K562 (cell line): ENCODE measurements at regions not wholly inside any gene's neighbourhood (a gene's known extent, or its start where the extent isn't known, plus 50 kb on each side); places are given as distances from the start of the nearest gene placed in this dataset.
A peak's percentile ranks its signal among the peaks of the same experiment; 100 is the strongest.

ENCODE experiments used
- BRF1 ChIP-seq: IDR thresholded peaks from 3 replicates; pipeline ENCODE4 v1.6.1; 2011; ENCODE audit warnings: borderline replicate concordance, mild to moderate bottlenecking; ENCODE audit not compliant: insufficient read length; ENCODE audit errors: extremely low read depth
- CAMTA2 ChIP-seq: fragments of 250-450 bp; sonication (Bioruptor Pico); conservative IDR thresholded peaks from 2 replicates; pipeline ENCODE4 v1.5.1; 2022
- ETV1 ChIP-seq: fragments of 450-650 bp; conservative IDR thresholded peaks from 2 replicates; pipeline ENCODE4 v1.6.1; 2016; ENCODE audit warnings: missing genetic modification characterization, control low read depth, low read depth, missing compliant biosample characterization
- EZH2 ChIP-seq: IDR thresholded peaks from 2 replicates; pipeline ENCODE4 v1.6.1; 2012; ENCODE audit warnings: low read depth, mild to moderate bottlenecking, inconsistent platforms, low read length, borderline replicate concordance
- FOS ChIP-seq: IDR thresholded peaks from 3 replicates; pipeline ENCODE4 v1.6.1; 2011; ENCODE audit not compliant: insufficient read length; ENCODE audit errors: extremely low read depth
- GATAD2A ChIP-seq: fragments of 450-650 bp; IDR thresholded peaks from 2 replicates; pipeline ENCODE4 v1.6.1; 2017
- GTF2A2 ChIP-seq: IDR thresholded peaks from 2 replicates; pipeline ENCODE4 v1.6.1; 2016; ENCODE audit warnings: mild to moderate bottlenecking, missing genetic modification characterization, missing compliant biosample characterization
- NCOA4 ChIP-seq: fragments of 450-650 bp; IDR thresholded peaks from 2 replicates; pipeline ENCODE4 v1.6.1; 2018; ENCODE audit warnings: mild to moderate bottlenecking; ENCODE audit not compliant: partially characterized antibody
- NR1H2 ChIP-seq: sonication (generic); formaldehyde crosslinking; IDR thresholded peaks from 2 replicates; pipeline ENCODE4 v1.4.0; 2020; ENCODE audit warnings: mild to moderate bottlenecking, missing genetic modification reagents
- PCBP1 ChIP-seq: fragments of 200-400 bp; formaldehyde crosslinking; IDR thresholded peaks from 2 replicates; pipeline ENCODE4 v1.6.1; 2018; ENCODE audit warnings: mild to moderate bottlenecking, low read depth, low read length; ENCODE audit not compliant: poor library complexity, severe bottlenecking
- PHB2 ChIP-seq: fragments of 450-650 bp; IDR thresholded peaks from 2 replicates; pipeline ENCODE4 v1.6.1; 2017; ENCODE audit warnings: low read depth
- RB1 ChIP-seq: fragments of 450-650 bp; IDR thresholded peaks from 2 replicates; pipeline ENCODE4 v1.6.1; 2017; ENCODE audit warnings: low read depth, mild to moderate bottlenecking
- RBM14 ChIP-seq: fragments of 200-400 bp; formaldehyde crosslinking; IDR thresholded peaks from 2 replicates; pipeline ENCODE4 v1.6.1; 2018; ENCODE audit warnings: low read depth, mild to moderate bottlenecking, low read length, moderate library complexity, borderline replicate concordance; ENCODE audit not compliant: insufficient read depth
- SETDB1 ChIP-seq: IDR thresholded peaks from one replicate; pipeline ENCODE4 v1.6.1; 2012; ENCODE audit warnings: low read length, control low read depth, inconsistent platforms
- SNRNP70 ChIP-seq: fragments of 200-400 bp; formaldehyde crosslinking; optimal IDR thresholded peaks from 2 replicates; pipeline ENCODE3; 2017; ENCODE audit warnings: low read depth, low read length
- SP1 ChIP-seq: sonication (generic); formaldehyde crosslinking; IDR thresholded peaks from 2 replicates; pipeline ENCODE4 v1.8.1; 2022; ENCODE audit warnings: mild to moderate bottlenecking, missing genetic modification reagents
- SP2 ChIP-seq: IDR thresholded peaks from 2 replicates; pipeline ENCODE4 v1.6.1; 2011; ENCODE audit warnings: mild to moderate bottlenecking, low read depth, low read length, moderate library complexity; ENCODE audit not compliant: poor library complexity, severe bottlenecking; ENCODE audit errors: extremely low read depth
- TEAD4 ChIP-seq, 2 experiments: sonication (generic) in 1 of 2; formaldehyde crosslinking in 1 of 2; IDR thresholded peaks; 2 replicates each; pipeline versions ENCODE4 v1.6.1 to v1.8.0; 2012 to 2022; ENCODE audit warnings: borderline replicate concordance in 1 of 2, inconsistent platforms in 1 of 2, low read length in 1 of 2, mild to moderate bottlenecking in 1 of 2, missing genetic modification reagents in 1 of 2
- ZBTB1 ChIP-seq: sonication (generic); formaldehyde crosslinking; IDR thresholded peaks from 2 replicates; pipeline ENCODE4 v1.8.1; 2023; ENCODE audit warnings: missing genetic modification reagents, low read depth, mild to moderate bottlenecking, borderline replicate concordance
- ZBTB8A ChIP-seq: fragments of 450-650 bp; IDR thresholded peaks from 2 replicates; pipeline ENCODE4 v1.6.1; 2018; ENCODE audit warnings: mild to moderate bottlenecking, moderate library complexity; ENCODE audit not compliant: partially characterized antibody
- ZC3H4 ChIP-seq: sonication (generic); formaldehyde crosslinking; IDR thresholded peaks from 2 replicates; pipeline ENCODE4 v1.9.0; 2021; ENCODE audit warnings: missing genetic modification reagents, borderline replicate concordance
- ZNF347 ChIP-seq: fragments of 450-650 bp; formaldehyde crosslinking; IDR thresholded peaks from 2 replicates; pipeline ENCODE4 v1.4.0; 2020; ENCODE audit warnings: low read depth, mild to moderate bottlenecking, moderate library complexity
- ZNF766 ChIP-seq: fragments of 200-800 bp; sonication (Bioruptor generic); conservative IDR thresholded peaks from 2 replicates; pipeline ENCODE4 v1.6.1; 2016; ENCODE audit warnings: missing genetic modification characterization, missing compliant biosample characterization
- TF ChIP-seq, protein P1 (sequence below): IDR thresholded peaks from 3 replicates; pipeline ENCODE4 v1.6.1; 2011; ENCODE audit warnings: borderline replicate concordance, mild to moderate bottlenecking, moderate library complexity; ENCODE audit not compliant: insufficient read length; ENCODE audit errors: extremely low read depth
- TF ChIP-seq, protein P2 (sequence below): sonication (generic); formaldehyde crosslinking; IDR thresholded peaks from 2 replicates; pipeline ENCODE4 v1.8.0; 2022; ENCODE audit warnings: mild to moderate bottlenecking, missing genetic modification reagents

DNA sequence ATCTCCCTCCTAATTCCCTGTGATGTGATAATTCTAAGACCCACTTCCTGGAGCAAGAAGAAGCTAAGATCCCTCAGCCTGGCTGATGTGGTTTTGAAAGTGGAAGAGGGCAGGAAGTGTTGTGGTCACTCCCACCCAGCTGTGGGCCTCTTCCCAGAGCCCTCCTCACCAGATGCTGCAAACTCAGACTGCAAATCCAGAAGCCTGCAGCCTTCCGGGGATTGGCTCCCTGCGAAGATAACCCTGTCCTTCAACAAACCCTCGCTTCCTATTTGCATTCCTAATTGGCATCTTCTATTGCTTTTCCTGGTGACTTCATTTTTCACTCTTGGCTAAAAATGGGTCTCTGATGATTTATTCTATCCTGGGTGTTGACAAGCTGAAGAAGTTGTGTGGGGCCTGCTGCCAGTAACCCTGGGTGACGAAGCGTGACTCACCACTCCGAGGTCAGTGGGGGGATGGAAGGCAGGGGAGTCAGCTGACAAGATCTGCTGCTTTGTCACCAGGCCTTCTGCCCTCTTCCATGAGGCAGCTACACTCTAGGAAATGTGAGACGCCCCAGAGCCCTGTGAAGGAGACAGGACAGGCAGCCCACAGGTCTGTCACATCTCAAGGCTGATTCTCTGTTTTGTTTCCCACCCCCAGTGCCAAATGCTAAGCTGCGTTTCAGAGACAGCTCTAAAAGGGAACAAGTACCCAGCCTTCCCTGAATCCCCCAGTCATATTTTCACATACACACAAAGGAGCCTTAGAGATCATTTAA lies 99.7 kb upstream of the LIPC start (continued):
- TF ChIP-seq, protein P1, sequence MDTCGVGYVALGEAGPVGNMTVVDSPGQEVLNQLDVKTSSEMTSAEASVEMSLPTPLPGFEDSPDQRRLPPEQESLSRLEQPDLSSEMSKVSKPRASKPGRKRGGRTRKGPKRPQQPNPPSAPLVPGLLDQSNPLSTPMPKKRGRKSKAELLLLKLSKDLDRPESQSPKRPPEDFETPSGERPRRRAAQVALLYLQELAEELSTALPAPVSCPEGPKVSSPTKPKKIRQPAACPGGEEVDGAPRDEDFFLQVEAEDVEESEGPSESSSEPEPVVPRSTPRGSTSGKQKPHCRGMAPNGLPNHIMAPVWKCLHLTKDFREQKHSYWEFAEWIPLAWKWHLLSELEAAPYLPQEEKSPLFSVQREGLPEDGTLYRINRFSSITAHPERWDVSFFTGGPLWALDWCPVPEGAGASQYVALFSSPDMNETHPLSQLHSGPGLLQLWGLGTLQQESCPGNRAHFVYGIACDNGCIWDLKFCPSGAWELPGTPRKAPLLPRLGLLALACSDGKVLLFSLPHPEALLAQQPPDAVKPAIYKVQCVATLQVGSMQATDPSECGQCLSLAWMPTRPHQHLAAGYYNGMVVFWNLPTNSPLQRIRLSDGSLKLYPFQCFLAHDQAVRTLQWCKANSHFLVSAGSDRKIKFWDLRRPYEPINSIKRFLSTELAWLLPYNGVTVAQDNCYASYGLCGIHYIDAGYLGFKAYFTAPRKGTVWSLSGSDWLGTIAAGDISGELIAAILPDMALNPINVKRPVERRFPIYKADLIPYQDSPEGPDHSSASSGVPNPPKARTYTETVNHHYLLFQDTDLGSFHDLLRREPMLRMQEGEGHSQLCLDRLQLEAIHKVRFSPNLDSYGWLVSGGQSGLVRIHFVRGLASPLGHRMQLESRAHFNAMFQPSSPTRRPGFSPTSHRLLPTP: no peak
- TF ChIP-seq ZBTB8A (no peak), PHB2 (no peak), EZH2 (no peak), NR1H2 (no peak), RB1 (peak; percentile 44; the same call in 1 of the 2 replicates), SP2 (no peak), BRF1 (no peak), SP1 (CRISPR knock-in tag) (peak; percentile 70; the same call in 1 of the 2 replicates), TEAD4 (IDR thresholded peaks at IDR 0.05; ENCODE audit: low read length) (peak; percentile 66), TEAD4 (CRISPR knock-in tag; IDR thresholded peaks at IDR 0.05; ENCODE audit: borderline replicate concordance) (no peak), ETV1 (peak; percentile 97), SETDB1 (no peak), FOS (peak; percentile 77), GTF2A2 (tag) (no peak), ZNF766 (CRISPR knock-in tag) (no peak; the same call in 1 of the 2 replicates), GATAD2A (peak; percentile 22; the same call in 1 of the 2 replicates), RBM14 (no peak), PCBP1 (no peak), SNRNP70 (no peak), NCOA4 (no peak), ZC3H4 (CRISPR knock-in tag) (no peak), ZNF347 (CRISPR knock-in tag) (no peak), ZBTB1 (CRISPR knock-in tag) (no peak), CAMTA2 (CRISPR knock-in tag) (no peak)
- TF ChIP-seq, protein P2, sequence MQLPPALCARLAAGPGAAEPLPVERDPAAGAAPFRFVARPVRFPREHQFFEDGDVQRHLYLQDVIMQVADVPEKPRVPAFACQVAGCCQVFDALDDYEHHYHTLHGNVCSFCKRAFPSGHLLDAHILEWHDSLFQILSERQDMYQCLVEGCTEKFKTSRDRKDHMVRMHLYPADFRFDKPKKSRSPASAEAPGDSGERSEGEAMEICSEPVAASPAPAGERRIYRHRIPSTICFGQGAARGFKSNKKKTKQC: 0 out of 2 replicates have a peak, but pooled peaks have one; percentile 29
